Astrocyte of the hippocampus (primary cell): ENCODE measurements at regions not wholly inside any gene's neighbourhood (a gene's known extent, or its start where the extent isn't known, plus 50 kb on each side); places are given as distances from the start of the nearest gene placed in this dataset.

Experiments
- DNase-seq: peaks from one replicate; pipeline ENCODE4 v3.0.0; 2011; ENCODE audit warnings: low read depth, low spot score

DNA sequence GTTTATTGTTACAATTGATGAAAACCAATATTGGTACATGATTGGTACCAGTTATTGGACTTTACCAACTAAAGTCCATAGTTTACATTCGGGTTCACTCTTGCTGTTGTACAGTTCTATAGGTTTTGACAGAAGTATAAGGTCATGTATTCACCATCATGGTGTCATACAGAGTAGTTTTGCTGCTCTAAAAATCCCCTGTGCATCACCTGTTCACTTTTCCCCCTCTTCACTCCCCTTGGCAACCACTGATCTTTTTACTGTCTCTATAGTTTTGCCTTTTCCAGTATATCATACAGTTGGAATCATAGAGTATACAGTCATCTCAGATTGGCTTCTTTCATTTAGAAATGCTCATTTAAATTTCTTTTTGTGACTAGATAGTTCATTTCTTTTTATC lies 51.2 kb upstream of the MED4 start:
- no peak for DNase-seq
